ENCODE measurements at regions not wholly inside any gene's neighbourhood (a gene's known extent, or its start where the extent isn't known, plus 50 kb on each side); places are given as distances from the start of the nearest gene placed in this dataset.

DNA sequence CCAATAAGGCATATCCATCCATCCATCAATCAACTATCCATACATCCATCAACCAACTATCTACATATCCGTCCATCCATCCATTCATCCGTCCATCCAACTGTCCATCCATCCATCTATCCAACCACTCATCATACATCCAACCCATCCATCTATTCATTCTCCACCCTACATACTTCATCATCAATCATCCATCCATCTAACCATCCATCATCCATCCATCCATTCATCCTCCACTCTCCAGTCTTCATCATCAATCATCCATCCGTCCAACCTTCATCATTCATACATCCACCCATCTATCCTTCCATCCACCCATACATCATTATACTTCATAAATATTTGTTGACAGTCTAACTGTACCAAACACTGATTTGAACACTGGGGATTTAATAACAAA, 231.3 kb upstream of the DAB1 start:
- TF ChIP-seq, protein P1, sequence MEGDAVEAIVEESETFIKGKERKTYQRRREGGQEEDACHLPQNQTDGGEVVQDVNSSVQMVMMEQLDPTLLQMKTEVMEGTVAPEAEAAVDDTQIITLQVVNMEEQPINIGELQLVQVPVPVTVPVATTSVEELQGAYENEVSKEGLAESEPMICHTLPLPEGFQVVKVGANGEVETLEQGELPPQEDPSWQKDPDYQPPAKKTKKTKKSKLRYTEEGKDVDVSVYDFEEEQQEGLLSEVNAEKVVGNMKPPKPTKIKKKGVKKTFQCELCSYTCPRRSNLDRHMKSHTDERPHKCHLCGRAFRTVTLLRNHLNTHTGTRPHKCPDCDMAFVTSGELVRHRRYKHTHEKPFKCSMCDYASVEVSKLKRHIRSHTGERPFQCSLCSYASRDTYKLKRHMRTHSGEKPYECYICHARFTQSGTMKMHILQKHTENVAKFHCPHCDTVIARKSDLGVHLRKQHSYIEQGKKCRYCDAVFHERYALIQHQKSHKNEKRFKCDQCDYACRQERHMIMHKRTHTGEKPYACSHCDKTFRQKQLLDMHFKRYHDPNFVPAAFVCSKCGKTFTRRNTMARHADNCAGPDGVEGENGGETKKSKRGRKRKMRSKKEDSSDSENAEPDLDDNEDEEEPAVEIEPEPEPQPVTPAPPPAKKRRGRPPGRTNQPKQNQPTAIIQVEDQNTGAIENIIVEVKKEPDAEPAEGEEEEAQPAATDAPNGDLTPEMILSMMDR (conservative IDR thresholded peaks at IDR 0.05 in 1 of 2, IDR thresholded peaks at IDR 0.05 in 1 of 2; ENCODE audit: extremely low read depth in 1 of 2, insufficient read depth in 1 of 2, low read depth in 1 of 2, low read length in 2 of 2): no peak
- no peak for TF ChIP-seq EZH2 (IDR thresholded peaks at IDR 0.05; ENCODE audit: borderline replicate concordance, low read length)

Measured in mammary epithelial cell (primary cell).